GDM1 (cell line): ENCODE measurements at regions not wholly inside any gene's neighbourhood (a gene's known extent, or its start where the extent isn't known, plus 50 kb on each side); places are given as distances from the start of the nearest gene placed in this dataset.
"Not testable (repeated sequence)": the region's sequence is repeated elsewhere in the genome, so short reads cannot be mapped to it uniquely, and the experiment has no call there.

Experiments
- DNase-seq: peaks from one replicate; lab custom pipeline; 2025; lab: John Stamatoyannopoulos, UW

DNA sequence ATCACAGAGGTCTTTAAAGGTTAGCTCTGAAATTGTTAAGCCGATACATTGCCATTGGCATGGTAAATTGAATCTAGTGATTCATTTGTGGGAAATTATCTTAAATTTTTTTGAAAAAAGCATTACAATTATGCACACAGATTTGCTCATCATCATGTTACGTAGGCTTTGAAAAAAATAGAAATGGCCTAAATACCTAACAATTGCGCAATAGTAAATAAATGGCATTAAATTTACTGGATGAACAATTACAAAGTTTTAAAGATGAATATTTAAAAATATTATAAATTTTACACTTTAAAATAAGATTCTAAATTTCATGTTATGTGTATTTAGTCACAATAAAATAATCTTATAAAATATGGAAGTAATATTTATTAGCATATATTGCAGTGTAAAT lies 171.3 kb downstream of the RPRM start:
- no peak for DNase-seq

DNA sequence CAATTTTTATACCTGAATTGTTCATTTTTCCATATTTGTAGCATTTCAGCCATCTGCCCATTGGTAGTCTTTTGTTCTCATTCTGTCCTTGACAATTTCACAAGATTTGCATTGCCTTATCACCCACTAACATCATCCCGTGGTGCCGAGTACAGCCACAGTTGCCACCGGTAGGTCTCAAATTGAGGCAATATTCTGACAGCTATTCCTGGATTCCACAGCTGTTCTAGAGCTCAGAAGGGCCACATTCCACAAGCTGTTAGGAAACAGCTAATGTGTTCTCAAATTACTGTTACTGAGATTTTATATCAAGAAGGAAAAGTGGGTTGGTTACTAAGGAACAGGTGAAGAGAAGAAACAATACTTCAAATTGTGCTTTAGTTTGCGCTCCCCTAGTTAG lies 178.8 kb downstream of the RPRM start:
- DNase-seq, result no peak

- DNase-seq, result no peak
These were observed 179.3 kb downstream of the RPRM start for GRCh38 chr2:153299217-153299616.

GRCh38 chr2:153294199-153294786 lies 184.3 kb downstream of the RPRM start:
- no peak for DNase-seq

GRCh38 chr2:153291718-153292117 lies 186.8 kb downstream of the RPRM start:
- DNase-seq, result no peak

DNA sequence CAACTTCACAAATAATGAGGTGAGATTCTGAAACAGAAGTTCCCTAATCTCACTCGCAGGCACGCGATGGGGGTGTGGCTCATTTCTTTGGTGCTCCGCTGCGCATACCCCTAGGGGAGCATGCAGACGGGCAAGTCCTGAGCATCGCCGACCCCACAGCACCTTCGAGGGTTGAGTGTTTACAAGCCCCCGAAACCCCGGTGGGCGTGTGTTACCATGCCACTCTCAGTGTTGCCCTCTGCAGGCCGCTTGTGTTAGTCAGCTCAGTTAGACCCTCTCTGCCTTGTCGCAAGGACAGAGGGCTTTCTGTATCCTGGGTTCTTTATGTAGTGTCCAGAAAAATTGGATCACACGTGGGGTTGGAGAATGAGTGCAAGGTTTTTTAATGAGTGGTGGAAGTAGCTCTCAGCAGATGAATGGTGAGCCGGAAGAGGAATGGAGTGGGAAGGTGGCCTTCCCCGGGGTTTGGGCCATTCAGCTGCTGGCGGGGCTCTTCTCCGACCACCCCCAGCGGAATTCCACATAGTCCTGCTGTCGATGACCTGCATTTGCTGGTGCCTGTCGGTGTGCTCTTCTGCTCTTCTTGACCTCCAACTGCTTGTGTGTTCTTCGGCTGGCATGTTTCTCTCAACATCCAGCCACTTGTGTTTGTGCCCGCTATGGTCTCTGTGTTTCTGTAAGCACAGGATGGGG lies 191.3 kb downstream of the RPRM start:
- DNase-seq, result no peak

- DNase-seq, result no peak
These were observed 209.6 kb downstream of the RPRM start for GRCh38 chr2:153268941-153269461.

DNA sequence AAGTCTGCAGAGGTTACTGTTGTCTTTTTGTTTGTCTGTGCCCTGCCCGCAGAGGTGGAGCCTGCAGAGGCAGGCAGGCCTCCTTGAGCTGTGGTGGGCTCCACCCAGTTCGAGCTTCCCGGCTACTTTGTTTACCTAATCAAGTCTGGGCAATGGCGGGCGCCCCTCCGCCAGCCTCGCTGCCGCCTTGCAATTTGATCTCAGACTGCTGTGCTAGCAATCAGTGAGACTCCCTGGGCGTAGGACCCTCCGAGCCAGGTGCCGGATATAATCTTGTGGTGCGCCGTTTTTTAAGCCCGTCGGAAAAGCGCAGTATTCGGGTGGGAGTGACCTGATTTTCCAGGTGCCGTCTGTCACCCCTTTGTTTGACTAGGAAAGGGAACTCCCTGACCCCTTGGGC lies 221.7 kb downstream of the RPRM start:
- DNase-seq, result not testable (repeated sequence)

- not testable (repeated sequence) for DNase-seq
These were observed 231.9 kb downstream of the RPRM start for GRCh38 chr2:153246636-153247035.

- DNase-seq, result no peak
These were observed 243.0 kb downstream of the RPRM start for GRCh38 chr2:153235516-153235915.

GRCh38 chr2:153232464-153232863 lies 246.1 kb downstream of the RPRM start:
- DNase-seq, result no peak

DNA sequence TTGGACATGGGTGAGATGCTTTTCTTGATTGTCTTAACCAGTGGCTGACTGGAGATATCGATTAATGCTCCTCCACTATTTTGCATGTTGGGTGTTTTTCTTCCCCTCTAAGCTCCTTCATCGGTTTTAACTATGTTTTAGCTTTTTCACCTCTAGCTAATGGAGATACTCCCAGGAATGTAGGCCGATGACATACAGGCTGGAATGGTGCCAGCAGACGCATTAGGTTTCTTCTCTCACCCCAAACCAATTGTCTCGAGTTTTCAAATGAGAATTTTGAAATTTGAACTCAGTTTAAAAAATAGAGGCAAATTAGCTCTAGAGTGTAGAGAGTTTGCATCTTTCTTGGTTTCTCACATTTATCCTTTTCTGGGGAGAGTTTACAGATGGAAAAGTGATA lies 247.6 kb downstream of the RPRM start:
- no peak for DNase-seq

- no peak for DNase-seq
These were observed 249.7 kb downstream of the RPRM start for GRCh38 chr2:153228904-153229303.

DNA sequence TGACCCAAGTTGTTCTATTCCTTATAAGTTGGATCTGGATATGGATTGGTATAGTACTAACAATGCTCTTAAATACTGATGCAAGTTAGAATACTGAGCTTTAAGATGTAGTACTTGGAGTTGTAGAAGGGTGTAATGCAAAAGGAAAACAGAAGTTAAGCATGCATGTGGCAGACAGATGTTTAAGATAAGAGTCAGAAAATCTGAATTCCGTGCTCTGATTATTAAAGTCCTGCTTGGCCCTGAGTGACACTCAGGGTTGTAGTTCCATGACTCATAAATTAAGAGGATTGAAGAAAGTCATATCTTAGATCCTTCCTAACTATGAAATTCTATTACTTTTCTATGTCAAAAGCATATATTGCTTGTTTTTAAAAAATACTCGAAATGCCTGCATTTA lies 250.6 kb downstream of the RPRM start:
- DNase-seq, result no peak

GRCh38 chr2:153222231-153223165 lies 256.1 kb downstream of the RPRM start:
- no peak for DNase-seq

- DNase-seq, result no peak
These were observed 257.1 kb downstream of the RPRM start for GRCh38 chr2:153221506-153221905.

GRCh38 chr2:153221087-153221486 lies 257.5 kb downstream of the RPRM start:
- no peak for DNase-seq

DNA sequence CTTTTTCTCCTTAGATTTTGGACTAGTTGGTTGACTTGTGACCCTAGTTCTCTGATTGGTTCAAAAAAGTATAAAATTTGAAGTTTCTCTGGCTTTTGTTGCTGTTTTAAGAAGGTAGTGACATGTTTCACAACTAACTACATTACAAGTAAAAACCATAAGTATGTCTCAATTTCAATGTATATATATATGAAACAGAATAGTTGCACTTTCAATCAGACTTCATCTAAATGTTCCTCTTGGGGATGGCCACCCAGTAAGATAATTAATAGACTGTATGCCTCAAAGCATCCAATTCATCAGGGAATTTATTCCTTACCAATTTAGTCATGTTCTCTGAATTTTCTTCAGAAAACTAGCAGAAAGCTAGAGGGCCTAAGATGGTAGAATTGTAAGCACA lies 259.7 kb downstream of the RPRM start:
- DNase-seq, result no peak

GRCh38 chr2:153214337-153214736 lies 264.2 kb downstream of the RPRM start:
- DNase-seq, result no peak

DNA sequence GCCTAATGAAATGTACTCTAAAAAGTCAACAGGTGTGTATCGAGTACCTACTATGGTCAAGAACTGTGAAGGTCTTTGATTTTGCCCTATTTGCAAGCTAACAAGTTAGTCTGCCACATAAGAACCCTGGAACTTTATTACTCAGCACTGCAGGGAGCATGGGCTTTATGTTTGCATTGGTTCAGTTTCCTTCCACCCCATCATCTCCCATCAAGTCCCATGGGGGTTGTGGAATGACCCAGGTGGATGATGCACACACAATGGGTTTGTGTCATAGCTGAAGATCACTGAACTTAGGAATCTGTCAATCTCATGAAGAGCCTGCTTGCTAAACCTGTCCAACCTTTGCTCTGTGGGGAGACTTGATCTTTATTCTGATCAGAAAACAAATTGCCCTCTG lies 265.5 kb downstream of the RPRM start:
- DNase-seq, result no peak

GRCh38 chr2:153197402-153198386 lies 280.9 kb downstream of the RPRM start:
- no peak for DNase-seq
